ENCODE measurements at regions not wholly inside any gene's neighbourhood (a gene's known extent, or its start where the extent isn't known, plus 50 kb on each side); places are given as distances from the start of the nearest gene placed in this dataset.
"Not testable (repeated sequence)": the region's sequence is repeated elsewhere in the genome, so short reads cannot be mapped to it uniquely, and the experiment has no call there.

DNA sequence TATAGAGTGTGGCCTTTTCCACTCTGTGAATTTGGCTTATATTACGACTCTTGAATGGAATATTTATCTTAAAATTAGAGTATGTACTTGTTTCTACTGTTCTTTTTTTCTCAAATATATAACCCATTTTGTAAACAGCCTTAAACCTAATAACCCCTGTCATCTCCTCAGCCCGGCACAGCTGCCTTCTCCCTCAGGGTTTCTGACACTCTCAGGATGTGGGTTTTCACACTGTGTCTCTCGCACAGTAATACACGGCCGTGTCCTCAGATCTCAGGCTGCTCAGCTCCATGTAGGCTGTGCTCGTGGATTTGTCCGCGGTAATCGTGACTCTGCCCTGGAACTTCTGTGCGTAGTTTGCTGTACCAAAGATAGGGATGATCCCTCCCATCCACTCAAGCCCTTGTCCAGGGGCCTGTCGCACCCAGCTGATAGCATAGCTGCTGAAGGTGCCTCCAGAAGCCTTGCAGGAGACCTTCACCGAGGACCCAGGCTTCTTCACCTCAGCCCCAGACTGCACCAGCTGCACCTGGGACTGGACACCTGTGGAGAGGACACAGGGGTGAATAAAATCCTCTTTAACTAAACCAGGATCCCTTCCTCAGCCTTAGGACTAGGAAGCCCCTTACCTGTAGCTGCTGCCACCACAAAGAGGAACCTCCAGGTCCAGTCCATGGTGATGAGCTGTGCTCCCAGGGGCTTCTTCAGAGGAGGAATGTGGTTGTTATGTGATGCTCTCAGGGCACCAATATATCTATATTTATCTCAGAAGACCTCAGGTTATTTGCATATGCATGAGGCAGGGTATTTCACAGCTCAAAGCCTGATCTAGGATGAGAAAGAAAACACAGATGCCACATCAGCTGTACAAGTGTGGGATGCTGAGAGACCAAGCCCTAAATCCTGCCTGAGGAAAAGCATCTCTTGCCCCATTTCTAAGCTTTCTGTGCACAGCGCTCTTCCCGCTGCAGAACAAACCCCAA, 1188.4 kb downstream of the TMEM121 start:
- H3K36me3 ChIP-seq; intact Hi-C loops (cut with DNase I); H3K9me3 ChIP-seq; H3K27me3 ChIP-seq; H3K4me1 ChIP-seq; H3K27ac ChIP-seq; H3K4me3 ChIP-seq; DNase-seq (ENCODE audit: extremely low spot score in 2 of 2): not testable (repeated sequence)

DNA sequence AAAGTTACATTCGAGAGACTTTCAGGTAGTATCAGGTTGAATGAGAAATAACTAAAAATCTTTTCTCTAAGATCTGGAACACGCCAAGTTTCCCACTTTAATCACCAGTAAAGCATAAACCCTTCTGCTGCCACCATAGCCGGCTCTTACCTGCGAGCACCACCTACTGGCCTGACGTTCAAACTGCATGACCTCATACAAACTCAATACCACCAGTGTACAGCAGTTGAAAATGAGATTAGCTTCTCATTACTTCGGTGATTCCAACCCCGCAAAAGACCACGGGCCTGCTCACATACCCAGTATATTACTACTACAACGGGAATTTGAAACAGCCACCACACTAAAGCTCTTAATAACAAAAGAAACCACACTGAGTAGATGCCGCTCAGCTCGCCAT, 1191.2 kb downstream of the TMEM121 start:
- H3K27me3 ChIP-seq; H3K4me1 ChIP-seq; H3K9me3 ChIP-seq; DNase-seq (ENCODE audit: extremely low spot score in 2 of 2); intact Hi-C loops (cut with DNase I); H3K27ac ChIP-seq; H3K36me3 ChIP-seq; H3K4me3 ChIP-seq: not testable (repeated sequence)

DNA sequence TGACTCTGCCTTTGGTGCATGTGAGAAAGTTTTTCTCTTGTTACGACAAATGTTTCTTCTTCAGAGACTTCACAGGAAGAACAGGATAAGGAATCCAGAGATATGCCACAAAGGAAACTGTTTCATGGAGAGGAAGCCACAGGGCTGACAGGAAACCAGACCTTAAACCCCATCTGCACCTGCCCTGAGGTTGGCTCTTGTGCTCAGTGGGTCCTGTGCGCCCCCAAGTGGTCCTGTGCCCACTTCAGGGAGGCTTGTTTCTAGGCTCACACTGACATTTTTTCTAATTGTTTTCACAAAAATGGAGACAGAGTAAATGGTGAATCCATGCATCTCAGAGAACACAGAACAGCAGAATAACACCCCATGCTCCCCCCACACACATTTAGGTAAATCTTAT, 1193.5 kb downstream of the TMEM121 start:
- DNase-seq (ENCODE audit: extremely low spot score in 2 of 2); H3K36me3 ChIP-seq; H3K4me3 ChIP-seq; H3K4me1 ChIP-seq; H3K9me3 ChIP-seq; H3K27ac ChIP-seq; intact Hi-C loops (cut with DNase I); H3K27me3 ChIP-seq: not testable (repeated sequence)

DNA sequence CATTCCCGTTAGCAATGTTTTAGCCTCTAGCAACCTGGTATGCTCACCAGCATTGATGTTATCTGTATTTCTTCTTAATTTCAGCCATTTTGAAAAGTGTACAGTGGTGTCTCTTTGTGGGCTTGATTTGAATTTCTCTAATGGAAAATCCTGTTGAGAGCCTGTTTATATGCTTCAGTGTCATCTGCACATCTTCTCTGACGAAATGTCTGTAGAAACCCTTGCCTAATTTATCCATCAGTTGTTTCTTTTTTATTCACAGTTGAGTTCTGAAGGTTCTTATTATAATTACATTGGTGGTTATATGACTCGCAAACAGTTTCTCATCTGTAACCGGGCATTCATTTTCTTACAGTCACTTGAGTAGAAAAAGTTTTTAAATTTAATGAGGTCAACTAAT, 1195.5 kb downstream of the TMEM121 start:
- H3K27ac ChIP-seq; H3K27me3 ChIP-seq; H3K4me3 ChIP-seq; H3K4me1 ChIP-seq; H3K36me3 ChIP-seq; intact Hi-C loops (cut with DNase I); H3K9me3 ChIP-seq; DNase-seq (ENCODE audit: extremely low spot score in 2 of 2): not testable (repeated sequence)

DNA sequence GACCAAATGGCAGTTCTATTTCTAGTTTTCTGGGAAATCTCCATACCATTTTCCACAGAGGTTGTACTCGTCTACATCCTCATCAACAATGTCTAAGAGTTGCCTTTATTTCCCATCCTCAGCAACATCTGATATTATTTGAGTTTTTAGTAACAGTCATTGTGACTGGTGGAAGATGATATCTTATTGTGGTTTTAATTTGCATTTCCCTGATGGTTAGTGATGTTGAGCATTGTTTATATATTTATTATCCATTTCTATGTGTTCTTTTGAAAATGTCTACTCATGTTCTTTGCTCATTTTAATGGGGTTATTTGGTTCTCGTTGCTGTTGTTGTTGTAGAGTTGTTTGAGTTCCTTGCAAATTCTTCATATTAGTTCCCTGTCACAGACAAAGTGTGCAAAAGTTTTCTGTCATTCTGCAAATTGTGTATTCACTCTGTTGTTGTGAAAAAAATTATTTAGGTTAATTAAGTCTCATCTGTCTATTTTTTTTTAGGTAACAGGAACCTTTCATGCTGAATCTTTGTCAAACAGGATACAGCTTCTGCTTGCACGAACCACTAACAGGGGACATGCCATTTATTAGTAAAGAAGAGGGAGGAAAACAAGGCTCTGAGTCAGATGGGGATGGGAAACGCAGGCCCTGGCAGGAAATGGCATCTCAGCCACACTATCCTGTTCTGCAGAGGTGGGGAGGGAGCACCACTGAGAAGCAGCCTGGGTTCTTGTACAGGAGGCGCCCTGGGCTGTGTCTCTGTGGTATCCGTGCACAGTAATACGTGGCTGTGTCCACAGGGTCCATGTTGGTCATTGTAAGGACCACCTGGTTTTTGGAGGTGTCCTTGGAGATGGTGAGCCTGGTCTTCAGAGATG, 1196.7 kb downstream of the TMEM121 start:
- H3K9me3 ChIP-seq; H3K27ac ChIP-seq; H3K4me3 ChIP-seq; H3K36me3 ChIP-seq; H3K4me1 ChIP-seq; intact Hi-C loops (cut with DNase I); H3K27me3 ChIP-seq; DNase-seq (ENCODE audit: extremely low spot score in 2 of 2): not testable (repeated sequence)

DNA sequence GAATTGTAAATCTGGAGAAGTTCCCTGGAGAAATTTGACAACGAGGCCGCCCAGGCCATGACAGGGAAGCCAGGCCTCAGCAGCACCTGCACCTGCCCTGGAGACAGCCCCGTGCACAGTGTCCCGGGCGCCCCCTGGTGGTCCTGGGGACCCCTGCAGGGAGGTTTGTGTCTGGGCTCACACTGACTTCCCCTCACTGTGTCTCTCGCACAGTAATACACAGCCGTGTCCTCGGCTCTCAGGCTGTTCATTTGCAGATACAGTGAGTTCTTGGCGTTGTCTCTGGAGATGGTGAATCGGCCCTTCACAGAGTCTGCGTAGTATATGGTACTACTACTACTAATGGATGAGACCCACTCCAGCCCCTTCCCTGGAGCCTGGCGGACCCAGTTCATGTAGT, 1201.6 kb downstream of the TMEM121 start:
- H3K4me1 ChIP-seq; H3K36me3 ChIP-seq; DNase-seq (ENCODE audit: extremely low spot score in 2 of 2); H3K27me3 ChIP-seq; H3K4me3 ChIP-seq; H3K27ac ChIP-seq; intact Hi-C loops (cut with DNase I); H3K9me3 ChIP-seq: not testable (repeated sequence)

DNA sequence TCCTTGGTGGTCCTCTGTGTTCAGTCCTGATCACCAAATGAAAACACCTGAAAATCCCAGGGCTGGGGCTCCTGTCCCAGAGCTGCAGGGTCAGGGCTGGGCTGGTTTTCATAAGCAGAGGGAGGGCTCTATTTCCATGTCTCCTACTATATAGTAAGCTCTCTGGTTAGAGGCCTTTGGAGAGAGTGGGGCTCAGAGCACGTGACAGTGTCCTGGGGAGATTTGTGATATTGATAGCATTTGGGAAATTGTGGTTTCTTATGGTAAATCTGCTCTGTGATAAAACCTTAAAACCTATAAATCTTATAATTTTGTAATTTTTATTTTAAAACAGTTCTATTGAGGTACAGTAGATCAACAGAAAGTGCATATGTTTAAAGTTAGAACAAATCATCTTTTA, 1202.2 kb downstream of the TMEM121 start:
- Histone ChIP-seq H3K9me3 (no peaks in the 10 kb centered on the region), H3K4me3 (no peak overlapping the region), H3K4me1 (no peaks in the 10 kb centered on the region), H3K36me3 (no peaks in the 10 kb centered on the region), H3K27ac (no peak overlapping the region), H3K27me3 (no peaks in the 10 kb centered on the region)
- TF ChIP-seq POLR2AphosphoS5 (IDR thresholded peaks at IDR 0.05; ENCODE audit: insufficient read depth in 1 of 2, low read depth in 1 of 2), result no peak
- no peak for TF ChIP-seq POLR2A (IDR thresholded peaks at IDR 0.05)
- TF ChIP-seq, protein P1, sequence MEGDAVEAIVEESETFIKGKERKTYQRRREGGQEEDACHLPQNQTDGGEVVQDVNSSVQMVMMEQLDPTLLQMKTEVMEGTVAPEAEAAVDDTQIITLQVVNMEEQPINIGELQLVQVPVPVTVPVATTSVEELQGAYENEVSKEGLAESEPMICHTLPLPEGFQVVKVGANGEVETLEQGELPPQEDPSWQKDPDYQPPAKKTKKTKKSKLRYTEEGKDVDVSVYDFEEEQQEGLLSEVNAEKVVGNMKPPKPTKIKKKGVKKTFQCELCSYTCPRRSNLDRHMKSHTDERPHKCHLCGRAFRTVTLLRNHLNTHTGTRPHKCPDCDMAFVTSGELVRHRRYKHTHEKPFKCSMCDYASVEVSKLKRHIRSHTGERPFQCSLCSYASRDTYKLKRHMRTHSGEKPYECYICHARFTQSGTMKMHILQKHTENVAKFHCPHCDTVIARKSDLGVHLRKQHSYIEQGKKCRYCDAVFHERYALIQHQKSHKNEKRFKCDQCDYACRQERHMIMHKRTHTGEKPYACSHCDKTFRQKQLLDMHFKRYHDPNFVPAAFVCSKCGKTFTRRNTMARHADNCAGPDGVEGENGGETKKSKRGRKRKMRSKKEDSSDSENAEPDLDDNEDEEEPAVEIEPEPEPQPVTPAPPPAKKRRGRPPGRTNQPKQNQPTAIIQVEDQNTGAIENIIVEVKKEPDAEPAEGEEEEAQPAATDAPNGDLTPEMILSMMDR (IDR thresholded peaks at IDR 0.05), result no peak
- intact Hi-C loops (cut with DNase I), result no loop called here
- DNase-seq (ENCODE audit: extremely low spot score in 2 of 2), result no peak

DNA sequence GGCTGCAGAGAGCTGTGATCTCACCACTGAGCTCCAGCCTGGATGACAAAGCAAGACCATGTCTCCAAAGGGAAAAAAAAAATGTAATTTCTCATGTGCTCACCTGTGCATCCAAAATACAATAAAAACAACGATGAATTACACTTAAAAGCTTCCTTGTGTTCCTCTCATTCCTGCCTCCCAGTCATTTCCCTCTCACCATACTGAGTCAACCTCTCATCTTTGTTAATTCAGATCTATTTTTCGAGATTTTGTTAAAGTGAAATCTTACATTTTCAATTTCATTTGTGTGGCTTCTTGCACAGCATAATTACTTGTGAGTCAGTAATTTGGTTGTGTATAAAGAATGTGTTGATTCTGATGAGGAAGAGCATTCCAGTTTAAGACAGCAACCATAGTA, 1203.2 kb downstream of the TMEM121 start:
- no peak overlapping the region for H3K27ac ChIP-seq
- no peaks in the 10 kb centered on the region for H3K4me1 ChIP-seq
- no peak overlapping the region for H3K4me3 ChIP-seq
- TF ChIP-seq POLR2AphosphoS5 (IDR thresholded peaks at IDR 0.05; ENCODE audit: insufficient read depth in 1 of 2, low read depth in 1 of 2) (no peak), POLR2A (IDR thresholded peaks at IDR 0.05) (no peak)
- TF ChIP-seq, protein P1 (IDR thresholded peaks at IDR 0.05), result no peak
- no peaks in the 10 kb centered on the region for H3K27me3 ChIP-seq
- no peaks in the 10 kb centered on the region for H3K9me3 ChIP-seq
- no peak for DNase-seq (ENCODE audit: extremely low spot score in 2 of 2)
- intact Hi-C loops (cut with DNase I), result no loop called here
- H3K36me3 ChIP-seq, result no peaks in the 10 kb centered on the region
